ENCODE measurements at regions not wholly inside any gene's neighbourhood (a gene's known extent, or its start where the extent isn't known, plus 50 kb on each side); places are given as distances from the start of the nearest gene placed in this dataset.

DNA sequence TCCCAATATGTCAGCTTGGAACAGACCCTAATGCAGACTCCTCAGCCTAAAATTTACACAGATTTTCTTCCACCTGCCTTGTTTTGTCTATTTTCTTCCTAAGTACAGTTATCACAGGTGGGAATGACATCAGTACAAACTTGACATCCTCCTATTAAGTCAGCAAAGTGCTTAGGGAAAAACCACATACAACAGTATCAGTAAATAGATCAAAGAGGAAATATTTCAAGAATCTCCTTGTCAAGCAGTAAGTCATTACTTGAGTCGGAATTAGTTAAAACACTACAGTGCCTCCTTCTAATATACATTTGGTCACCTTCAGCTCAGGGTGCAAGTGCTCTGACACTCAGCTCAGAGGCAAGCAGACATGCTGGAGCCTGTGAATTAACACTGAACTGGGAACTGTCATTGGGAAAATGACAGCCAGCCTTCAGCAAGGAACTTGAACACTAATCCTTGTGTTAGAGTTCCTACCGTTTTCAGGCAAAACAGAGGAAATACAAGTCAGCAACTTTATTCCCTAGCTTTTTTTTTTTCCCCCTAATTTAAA lies 394.3 kb upstream of the HTR2A start:
- TF ChIP-seq, protein P1, sequence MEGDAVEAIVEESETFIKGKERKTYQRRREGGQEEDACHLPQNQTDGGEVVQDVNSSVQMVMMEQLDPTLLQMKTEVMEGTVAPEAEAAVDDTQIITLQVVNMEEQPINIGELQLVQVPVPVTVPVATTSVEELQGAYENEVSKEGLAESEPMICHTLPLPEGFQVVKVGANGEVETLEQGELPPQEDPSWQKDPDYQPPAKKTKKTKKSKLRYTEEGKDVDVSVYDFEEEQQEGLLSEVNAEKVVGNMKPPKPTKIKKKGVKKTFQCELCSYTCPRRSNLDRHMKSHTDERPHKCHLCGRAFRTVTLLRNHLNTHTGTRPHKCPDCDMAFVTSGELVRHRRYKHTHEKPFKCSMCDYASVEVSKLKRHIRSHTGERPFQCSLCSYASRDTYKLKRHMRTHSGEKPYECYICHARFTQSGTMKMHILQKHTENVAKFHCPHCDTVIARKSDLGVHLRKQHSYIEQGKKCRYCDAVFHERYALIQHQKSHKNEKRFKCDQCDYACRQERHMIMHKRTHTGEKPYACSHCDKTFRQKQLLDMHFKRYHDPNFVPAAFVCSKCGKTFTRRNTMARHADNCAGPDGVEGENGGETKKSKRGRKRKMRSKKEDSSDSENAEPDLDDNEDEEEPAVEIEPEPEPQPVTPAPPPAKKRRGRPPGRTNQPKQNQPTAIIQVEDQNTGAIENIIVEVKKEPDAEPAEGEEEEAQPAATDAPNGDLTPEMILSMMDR (IDR thresholded peaks at IDR 0.05), result no peak
- Mint-ChIP-seq H3K4me3 (no peak overlapping the region), H3K9me3 (peaks cover 5% of the 10 kb centered on the region), H3K27ac (no peak overlapping the region), H3K4me1 (no peaks in the 10 kb centered on the region), H3K27me3 (ENCODE audit: low read depth, poor library complexity) (peaks cover 3% of the 10 kb centered on the region), H3K36me3 (ENCODE audit: low read depth) (no peaks in the 10 kb centered on the region)
- DNase-seq, result no peak

DNA sequence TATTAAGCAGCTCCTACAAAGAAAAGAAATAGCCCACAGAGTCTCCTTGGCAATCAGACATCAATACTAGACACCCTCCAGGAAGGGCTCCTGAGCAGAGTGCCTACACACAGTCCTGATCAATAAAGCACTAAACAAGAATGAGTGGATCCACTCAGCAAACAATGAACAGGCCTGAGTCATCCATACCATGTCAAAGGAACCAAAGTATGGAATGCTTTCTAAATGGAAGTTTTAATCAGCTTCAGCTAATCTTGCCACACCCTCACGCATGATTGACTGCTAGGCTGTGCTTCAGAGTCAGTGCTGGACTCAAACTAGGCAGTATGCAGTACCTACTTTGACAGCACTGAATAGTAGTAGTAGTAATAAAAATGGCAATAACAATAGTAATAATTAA lies 392.7 kb upstream of the HTR2A start:
- no peaks in the 10 kb centered on the region for H3K27me3 Mint-ChIP-seq (ENCODE audit: low read depth, poor library complexity)
- no peaks in the 10 kb centered on the region for H3K36me3 Mint-ChIP-seq (ENCODE audit: low read depth)
- DNase-seq, result no peak
- H3K27ac Mint-ChIP-seq, result no peak overlapping the region
- TF ChIP-seq, protein P1 (IDR thresholded peaks at IDR 0.05), result no peak
- no peak overlapping the region for H3K4me3 Mint-ChIP-seq
- no peaks in the 10 kb centered on the region for H3K4me1 Mint-ChIP-seq
- no peaks in the 10 kb centered on the region for H3K9me3 Mint-ChIP-seq

DNA sequence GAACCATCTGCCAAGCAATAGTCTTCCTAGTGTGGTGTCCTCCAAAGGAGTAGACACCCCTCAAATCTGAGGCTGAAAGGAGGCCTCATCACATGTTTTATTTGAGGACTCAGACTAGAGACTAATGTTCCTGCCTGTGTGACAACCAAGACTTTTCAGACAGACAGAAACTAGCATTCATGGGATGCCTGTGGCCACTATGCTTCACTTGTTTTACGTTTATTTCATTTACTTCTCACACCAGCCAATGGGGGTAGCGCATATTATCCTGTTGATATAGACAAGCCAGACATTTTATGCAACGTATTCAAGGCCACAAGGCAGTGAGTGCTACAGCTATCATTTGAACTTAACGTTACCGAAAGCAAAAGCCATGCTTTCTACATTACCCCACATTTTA lies 391.7 kb upstream of the HTR2A start:
- Mint-ChIP-seq H3K27me3 (ENCODE audit: low read depth, poor library complexity) (no peaks in the 10 kb centered on the region), H3K36me3 (ENCODE audit: low read depth) (no peaks in the 10 kb centered on the region), H3K4me1 (no peaks in the 10 kb centered on the region), H3K9me3 (no peaks in the 10 kb centered on the region), H3K27ac (no peak overlapping the region), H3K4me3 (no peak overlapping the region)
- DNase-seq, result no peak
- TF ChIP-seq, protein P1 (IDR thresholded peaks at IDR 0.05), result no peak

DNA sequence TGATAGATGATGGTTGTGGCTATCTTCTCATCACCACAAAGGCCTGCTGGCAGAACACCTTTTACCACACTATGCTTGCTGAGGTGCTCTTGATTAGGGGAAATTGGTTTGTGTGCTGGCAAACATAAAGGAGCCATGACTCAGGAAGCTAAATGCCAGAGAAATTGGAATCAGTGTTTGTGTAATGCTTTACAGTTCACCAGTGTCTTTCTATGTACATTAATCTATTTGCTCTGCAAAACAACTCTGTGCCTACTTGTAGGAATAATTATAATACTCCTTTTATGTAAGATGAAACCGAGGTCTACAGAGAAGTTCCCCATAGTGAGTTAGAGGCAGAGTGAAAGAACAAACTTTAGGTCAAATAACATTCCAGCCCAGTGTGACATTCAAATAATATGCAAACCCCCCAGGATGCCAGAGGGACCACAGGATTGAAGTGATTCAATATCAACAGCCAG lies 390.5 kb upstream of the HTR2A start:
- DNase-seq, result no peak
- TF ChIP-seq, protein P1 (IDR thresholded peaks at IDR 0.05), result no peak

DNA sequence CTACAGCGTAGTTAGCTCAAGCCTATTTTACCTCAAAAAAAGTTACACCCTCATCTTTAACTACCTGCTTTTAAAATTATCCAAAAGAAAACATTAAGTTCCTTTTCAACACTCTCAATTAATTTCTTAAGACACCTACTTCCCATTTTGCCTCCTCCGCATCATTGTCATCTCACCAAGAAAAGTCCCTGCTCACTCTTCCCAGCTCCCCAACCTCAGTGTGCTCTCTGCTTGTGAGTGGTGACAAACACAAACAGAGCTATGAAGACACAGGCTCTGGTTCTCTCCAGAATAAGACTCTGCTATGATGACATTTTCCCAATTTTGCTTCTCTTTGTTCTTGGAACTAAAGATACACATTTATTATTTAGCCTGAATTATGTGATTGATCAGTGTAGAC lies 385.1 kb upstream of the HTR2A start:
- no peak overlapping the region for H3K4me3 Mint-ChIP-seq
- no peak overlapping the region for H3K27ac Mint-ChIP-seq
- peaks cover 5% of the 10 kb centered on the region for H3K4me1 Mint-ChIP-seq
- TF ChIP-seq, protein P1 (IDR thresholded peaks at IDR 0.05), result no peak
- no peaks in the 10 kb centered on the region for H3K27me3 Mint-ChIP-seq (ENCODE audit: low read depth, poor library complexity)
- no peaks in the 10 kb centered on the region for H3K36me3 Mint-ChIP-seq (ENCODE audit: low read depth)
- no peaks in the 10 kb centered on the region for H3K9me3 Mint-ChIP-seq
- no peak for DNase-seq

More for the DNA sequence above, 390.5 kb upstream of the HTR2A start:
- no peak overlapping the region for H3K4me3 Mint-ChIP-seq
- H3K4me1 Mint-ChIP-seq, result no peaks in the 10 kb centered on the region
- H3K36me3 Mint-ChIP-seq (ENCODE audit: low read depth), result no peaks in the 10 kb centered on the region
- no peaks in the 10 kb centered on the region for H3K9me3 Mint-ChIP-seq
- H3K27ac Mint-ChIP-seq, result no peak overlapping the region
- H3K27me3 Mint-ChIP-seq (ENCODE audit: low read depth, poor library complexity), result no peaks in the 10 kb centered on the region

DNA sequence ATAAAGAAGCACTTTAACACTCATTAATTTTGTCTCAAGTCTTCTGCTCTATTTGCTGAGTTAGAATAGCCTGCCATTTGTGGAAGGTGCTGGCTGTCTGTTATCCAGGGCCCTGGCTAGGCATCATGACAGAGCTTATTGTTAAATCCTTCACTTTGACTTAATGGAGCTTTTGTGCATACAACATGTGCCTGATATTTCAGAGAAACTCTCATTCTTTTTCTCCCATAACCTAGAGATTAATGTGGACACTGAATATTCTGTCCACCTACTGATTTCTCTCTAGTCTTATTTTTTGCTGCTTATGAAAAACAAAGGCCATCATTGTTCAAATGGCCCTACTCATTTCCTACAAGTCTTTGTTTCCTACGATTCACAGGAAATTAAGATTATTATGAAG lies 383.1 kb upstream of the HTR2A start:
- no peaks in the 10 kb centered on the region for H3K36me3 Mint-ChIP-seq (ENCODE audit: low read depth)
- no peaks in the 10 kb centered on the region for H3K27me3 Mint-ChIP-seq (ENCODE audit: low read depth, poor library complexity)
- H3K27ac Mint-ChIP-seq, result no peak overlapping the region
- peaks cover 5% of the 10 kb centered on the region for H3K4me1 Mint-ChIP-seq
- DNase-seq, result no peak
- TF ChIP-seq, protein P1 (IDR thresholded peaks at IDR 0.05), result no peak
- H3K4me3 Mint-ChIP-seq, result no peak overlapping the region
- H3K9me3 Mint-ChIP-seq, result no peaks in the 10 kb centered on the region

Measured in nephron progenitor cell (in vitro differentiated cells).